Stimulated activated naive B cell treated with anti-CD40 and anti-IgM and Interleukin-4, amounts not matched to agents 10 μg/mL and 1 μg/mL and 100 μg/mL, for 72 hours (primary cell): ENCODE measurements at regions not wholly inside any gene's neighbourhood (a gene's known extent, or its start where the extent isn't known, plus 50 kb on each side); places are given as distances from the start of the nearest gene placed in this dataset.

Experiments
- ATAC-seq, 2 donors: fragments of 150-1000 bp; cut with Tn5 transposase; replicated peaks; 2 replicates each; pipeline ENCODE4 v1.10.0; 2021; ENCODE audit warnings: moderate library complexity in 1 of 2
- DNase-seq: peaks from one replicate; pipeline ENCODE4 v3.0.0; 2021
- H3K27ac Mint-ChIP-seq: one replicate; pipeline ENCODE4 v1.8.0; 2022; ENCODE audit warnings: mild to moderate bottlenecking, mixed read lengths
- H3K27me3 Mint-ChIP-seq, 2 donors: one replicate each; pipeline ENCODE4 v1.8.0; 2022; ENCODE audit warnings: mixed read lengths in 2 of 2
- H3K36me3 Mint-ChIP-seq, 2 donors: one replicate each; pipeline ENCODE4 v1.8.0; 2022; ENCODE audit warnings: mixed read lengths in 2 of 2, mild to moderate bottlenecking in 1 of 2
- H3K4me1 Mint-ChIP-seq, 2 donors: one replicate each; pipeline ENCODE4 v1.8.0; 2022; ENCODE audit warnings: mixed read lengths in 2 of 2, mild to moderate bottlenecking in 1 of 2
- H3K4me3 Mint-ChIP-seq, 2 donors: one replicate each; pipeline ENCODE4 v1.8.0; 2022; ENCODE audit warnings: mild to moderate bottlenecking in 2 of 2, mixed read lengths in 2 of 2, moderate library complexity in 1 of 2
- H3K9me3 Mint-ChIP-seq, 2 donors: one replicate each; pipeline ENCODE4 v1.8.0; 2022; ENCODE audit warnings: mixed read lengths in 2 of 2, mild to moderate bottlenecking in 1 of 2

GRCh38 chr1:67991546-67991945, 58.9 kb downstream of the DIRAS3 start:
- H3K27ac Mint-ChIP-seq, result no peak overlapping the region
- H3K36me3 Mint-ChIP-seq, result no peaks in the 10 kb centered on the region
- ATAC-seq (no peak), DNase-seq (no peak)
- H3K9me3 Mint-ChIP-seq, result peaks cover 0 to 7% of the 10 kb centered on the region in 2 donors
- no peak overlapping the region for H3K4me3 Mint-ChIP-seq
- no peaks in the 10 kb centered on the region for H3K27me3 Mint-ChIP-seq
- no peaks in the 10 kb centered on the region for H3K4me1 Mint-ChIP-seq

GRCh38 chr1:67988066-67988465, 62.4 kb downstream of the DIRAS3 start:
- ATAC-seq (no peak), DNase-seq (no peak)
- H3K27me3 Mint-ChIP-seq, result no peaks in the 10 kb centered on the region
- H3K27ac Mint-ChIP-seq, result no peak overlapping the region
- H3K4me1 Mint-ChIP-seq, result no peaks in the 10 kb centered on the region
- peaks cover 0 to 2% of the 10 kb centered on the region in 2 donors for H3K9me3 Mint-ChIP-seq
- no peak overlapping the region for H3K4me3 Mint-ChIP-seq
- no peaks in the 10 kb centered on the region for H3K36me3 Mint-ChIP-seq

GRCh38 chr1:67987046-67987799, 63.2 kb downstream of the DIRAS3 start:
- H3K9me3 Mint-ChIP-seq, result peaks cover 0 to 1% of the 10 kb centered on the region in 2 donors
- DNase-seq (no peak), ATAC-seq (no peak)
- H3K36me3 Mint-ChIP-seq, result no peaks in the 10 kb centered on the region
- H3K27me3 Mint-ChIP-seq, result no peaks in the 10 kb centered on the region
- no peaks in the 10 kb centered on the region for H3K4me1 Mint-ChIP-seq
- H3K4me3 Mint-ChIP-seq, result no peak overlapping the region
- H3K27ac Mint-ChIP-seq, result no peak overlapping the region

GRCh38 chr1:67983867-67984266, 66.6 kb downstream of the DIRAS3 start:
- Mint-ChIP-seq H3K27me3 (no peaks in the 10 kb centered on the region), H3K36me3 (no peaks in the 10 kb centered on the region), H3K9me3 (peaks cover 0 to 1% of the 10 kb centered on the region in 2 donors), H3K27ac (no peak overlapping the region), H3K4me1 (no peaks in the 10 kb centered on the region), H3K4me3 (no peak overlapping the region)
- DNase-seq, result no peak
- ATAC-seq, result no peak

GRCh38 chr1:67980028-67980427, 70.4 kb downstream of the DIRAS3 start:
- Mint-ChIP-seq H3K9me3 (peaks cover 0 to 1% of the 10 kb centered on the region in 2 donors), H3K36me3 (no peaks in the 10 kb centered on the region), H3K27ac (no peak overlapping the region), H3K4me3 (no peak overlapping the region), H3K27me3 (no peaks in the 10 kb centered on the region), H3K4me1 (no peaks in the 10 kb centered on the region)
- ATAC-seq (no peak), DNase-seq (no peak)

GRCh38 chr1:67979532-67979931, 70.9 kb downstream of the DIRAS3 start:
- DNase-seq, result no peak
- ATAC-seq, result no peak
- Mint-ChIP-seq H3K4me1 (no peaks in the 10 kb centered on the region), H3K9me3 (peaks cover 0 to 1% of the 10 kb centered on the region in 2 donors), H3K4me3 (no peak overlapping the region), H3K27ac (no peak overlapping the region), H3K27me3 (no peaks in the 10 kb centered on the region), H3K36me3 (no peaks in the 10 kb centered on the region)

- no peak overlapping the region for H3K4me3 Mint-ChIP-seq
- no peak for DNase-seq
Observed at GRCh38 chr1:67978890-67979516, 71.4 kb downstream of the DIRAS3 start.

GRCh38 chr1:67977756-67978155, 72.7 kb downstream of the DIRAS3 start:
- H3K27ac Mint-ChIP-seq, result no peak overlapping the region
- H3K4me3 Mint-ChIP-seq, result no peak overlapping the region
- H3K9me3 Mint-ChIP-seq, result no peaks in the 10 kb centered on the region
- DNase-seq (no peak), ATAC-seq (no peak)
- H3K4me1 Mint-ChIP-seq, result no peaks in the 10 kb centered on the region
- no peaks in the 10 kb centered on the region for H3K36me3 Mint-ChIP-seq
- no peaks in the 10 kb centered on the region for H3K27me3 Mint-ChIP-seq

More at GRCh38 chr1:67978890-67979516, 71.4 kb downstream of the DIRAS3 start:
- Mint-ChIP-seq H3K27ac (no peak overlapping the region), H3K4me1 (no peaks in the 10 kb centered on the region), H3K36me3 (no peaks in the 10 kb centered on the region), H3K9me3 (peaks cover 0 to 1% of the 10 kb centered on the region in 2 donors), H3K27me3 (no peaks in the 10 kb centered on the region)
- no peak for ATAC-seq

- H3K36me3 Mint-ChIP-seq, result no peaks in the 10 kb centered on the region
- ATAC-seq (no peak), DNase-seq (no peak)
- no peaks in the 10 kb centered on the region for H3K4me1 Mint-ChIP-seq
- peaks cover 3 to 5% of the 10 kb centered on the region in 2 donors for H3K9me3 Mint-ChIP-seq
- no peak overlapping the region for H3K4me3 Mint-ChIP-seq
- H3K27me3 Mint-ChIP-seq, result no peaks in the 10 kb centered on the region
- no peak overlapping the region for H3K27ac Mint-ChIP-seq
Observed at GRCh38 chr1:67973051-67973450, 77.4 kb downstream of the DIRAS3 start.

- DNase-seq (no peak), ATAC-seq (no peak)
- Mint-ChIP-seq H3K27ac (no peak overlapping the region), H3K27me3 (no peaks in the 10 kb centered on the region), H3K4me3 (no peak overlapping the region), H3K4me1 (no peaks in the 10 kb centered on the region), H3K9me3 (peaks cover 3 to 5% of the 10 kb centered on the region in 2 donors), H3K36me3 (no peaks in the 10 kb centered on the region)
Observed at GRCh38 chr1:67970088-67970487, 80.3 kb downstream of the DIRAS3 start.

GRCh38 chr1:67969446-67969845, 81.0 kb downstream of the DIRAS3 start:
- no peak overlapping the region for H3K27ac Mint-ChIP-seq
- peaks cover 3 to 7% of the 10 kb centered on the region in 2 donors for H3K9me3 Mint-ChIP-seq
- H3K27me3 Mint-ChIP-seq, result no peaks in the 10 kb centered on the region
- DNase-seq (no peak), ATAC-seq (no peak)
- H3K4me3 Mint-ChIP-seq, result no peak overlapping the region
- no peaks in the 10 kb centered on the region for H3K4me1 Mint-ChIP-seq
- H3K36me3 Mint-ChIP-seq, result no peaks in the 10 kb centered on the region

- no peak overlapping the region for H3K27ac Mint-ChIP-seq
- no peaks in the 10 kb centered on the region for H3K36me3 Mint-ChIP-seq
- H3K9me3 Mint-ChIP-seq, result peaks cover 15 to 19% of the 10 kb centered on the region in 2 donors
- ATAC-seq (no peak), DNase-seq (no peak)
- H3K4me3 Mint-ChIP-seq, result no peak overlapping the region
- no peaks in the 10 kb centered on the region for H3K4me1 Mint-ChIP-seq
- H3K27me3 Mint-ChIP-seq, result no peaks in the 10 kb centered on the region
Observed at GRCh38 chr1:67966666-67967009, 83.8 kb downstream of the DIRAS3 start.

GRCh38 chr1:67965995-67966665, 84.3 kb downstream of the DIRAS3 start:
- no peak for DNase-seq
- ATAC-seq, result no peak
- H3K9me3 Mint-ChIP-seq, result peaks cover 15 to 19% of the 10 kb centered on the region in 2 donors

GRCh38 chr1:67963263-67963662, 87.2 kb downstream of the DIRAS3 start:
- H3K9me3 Mint-ChIP-seq, result peaks cover 12 to 16% of the 10 kb centered on the region in 2 donors
- ATAC-seq (no peak), DNase-seq (no peak)
- H3K27me3 Mint-ChIP-seq, result no peaks in the 10 kb centered on the region
- no peak overlapping the region for H3K27ac Mint-ChIP-seq
- no peaks in the 10 kb centered on the region for H3K4me1 Mint-ChIP-seq
- no peak overlapping the region for H3K4me3 Mint-ChIP-seq
- H3K36me3 Mint-ChIP-seq, result no peaks in the 10 kb centered on the region

More at GRCh38 chr1:67965995-67966665, 84.3 kb downstream of the DIRAS3 start:
- Mint-ChIP-seq H3K4me1 (no peaks in the 10 kb centered on the region), H3K27ac (no peak overlapping the region), H3K36me3 (no peaks in the 10 kb centered on the region), H3K4me3 (no peak overlapping the region), H3K27me3 (no peaks in the 10 kb centered on the region)

- no peaks in the 10 kb centered on the region for H3K27me3 Mint-ChIP-seq
- H3K36me3 Mint-ChIP-seq, result no peaks in the 10 kb centered on the region
- no peaks in the 10 kb centered on the region for H3K4me1 Mint-ChIP-seq
- peaks cover 12 to 16% of the 10 kb centered on the region in 2 donors for H3K9me3 Mint-ChIP-seq
- no peak for DNase-seq
- peak in 1 of 2 donors; percentile 19 for ATAC-seq
- no peak overlapping the region for H3K4me3 Mint-ChIP-seq
- H3K27ac Mint-ChIP-seq, result no peak overlapping the region
Observed at GRCh38 chr1:67960766-67961165, 89.7 kb downstream of the DIRAS3 start.
